HCT116 (cell line): ENCODE measurements at regions not wholly inside any gene's neighbourhood (a gene's known extent, or its start where the extent isn't known, plus 50 kb on each side); places are given as distances from the start of the nearest gene placed in this dataset.

ENCODE experiments used
- ATAC-seq: fragments of 200-7000 bp; cut with Tn5 transposase; 2 replicates; pipeline ENCODE4 v1.9.1; 2020; ENCODE audit warnings: mild to moderate bottlenecking, moderate library complexity
- BruUV-seq: library from RNA; stranded (reverse); fragments of 400-500 nt; replicated peaks from 2 replicates; lab custom pipeline; 2021; lab: Mats Ljungman, UMichigan
- CTCF ChIA-PET: fragments of 300-600 bp; sonication (Branson Sonifier 250); formaldehyde crosslinking; loops from one replicate; lab custom pipeline; 2021; ENCODE audit warnings: antibody characterized with exemption; lab: Charles Lee
- POLR2A ChIA-PET: fragments of 300-600, 350-600 bp; sonication (Branson Sonifier 250); formaldehyde crosslinking; loops from one replicate; lab custom pipeline; 2021; ENCODE audit warnings: antibody characterized with exemption; lab: Charles Lee
- RAD21 ChIA-PET, 2 experiments: fragments of 300-600 bp; sonication (Branson Sonifier 250); formaldehyde crosslinking; loops; one replicate each; lab custom pipeline; 2023; ENCODE audit warnings: low total read pairs in 2 of 2; ENCODE audit not compliant: uncharacterized antibody in 2 of 2, unreplicated experiment in 2 of 2, low non-redundant PET in 1 of 2; lab: Charles Lee
- DNase-seq: peaks from one replicate; pipeline ENCODE4 v3.0.0-alpha.2; 2010; ENCODE audit warnings: low read depth, low spot score
- H2AFZ ChIP-seq: fragments of 200-600 bp; shearing (Covaris generic), sonication (generic); 2 replicates; pipeline ENCODE4 v1.6.1; 2017; ENCODE audit warnings: low read depth, mixed run types, mixed read lengths, antibody characterized with exemption, low read length; ENCODE audit not compliant: poor library complexity, severe bottlenecking
- H3K27ac ChIP-seq: 2 replicates; pipeline ENCODE4 v1.5.1; 2012; ENCODE audit warnings: low read depth, low read length
- H3K27me3 ChIP-seq: fragments of 200-600 bp; sonication (generic); 2 replicates; pipeline ENCODE4 v1.6.1; 2016; ENCODE audit warnings: mixed run types, low read length, mixed read lengths; ENCODE audit not compliant: insufficient read depth
- H3K36me3 ChIP-seq, 2 experiments: fragments of 200-500 bp in 1 of 2; fragments of 200-600 bp in 1 of 2; sonication (Bioruptor generic) in 1 of 2; sonication (generic) in 1 of 2; 2 replicates each; pipeline versions ENCODE4 v1.5.1 to v1.6.1; 2014 to 2016; ENCODE audit warnings: low read length in 2 of 2, inconsistent platforms in 1 of 2, mixed read lengths in 1 of 2, mixed run types in 1 of 2; ENCODE audit not compliant: insufficient read depth in 2 of 2, control insufficient read depth in 1 of 2
- H3K4me1 ChIP-seq, 2 experiments: fragments of 200-600 bp in 1 of 2; sonication (generic) in 1 of 2; 2 replicates each; pipeline versions ENCODE4 v1.5.1 to v1.6.1; 2012 to 2017; ENCODE audit warnings: low read length in 2 of 2, inconsistent platforms in 1 of 2, mild to moderate bottlenecking in 1 of 2, mixed read lengths in 1 of 2, mixed run types in 1 of 2, moderate library complexity in 1 of 2; ENCODE audit not compliant: insufficient read depth in 2 of 2, control insufficient read depth in 1 of 2
- H3K4me2 ChIP-seq: fragments of 200-600 bp; sonication (generic); 2 replicates; pipeline ENCODE4 v1.6.1; 2017; ENCODE audit warnings: mixed run types, low read length, mixed read lengths
- H3K4me3 ChIP-seq, 2 experiments: fragments of 200-600 bp in 1 of 2; sonication (generic) in 1 of 2; replicated peaks in 1 of 2; 2 replicates each; pipeline ENCODE4 v1.5.1; 2011 to 2016; ENCODE audit warnings: low read length in 2 of 2, control low read depth in 1 of 2, low read depth in 1 of 2, mild to moderate bottlenecking in 1 of 2, mixed read lengths in 1 of 2, mixed run types in 1 of 2
- H3K79me2 ChIP-seq: fragments of 200-600 bp; sonication (generic); 2 replicates; pipeline ENCODE4 v1.6.1; 2017; ENCODE audit warnings: mild to moderate bottlenecking, mixed run types, low read length, moderate library complexity, mixed read lengths; ENCODE audit not compliant: insufficient read depth
- H3K9ac ChIP-seq: fragments of 200-600 bp; sonication (generic); 2 replicates; pipeline ENCODE4 v1.6.1; 2016; ENCODE audit warnings: low read length, mixed read lengths
- H3K9me2 ChIP-seq: fragments of 200-600 bp; sonication (generic), shearing (Covaris generic); 2 replicates; pipeline ENCODE4 v1.6.1; 2017; ENCODE audit warnings: mixed run types, mild to moderate bottlenecking, moderate library complexity; ENCODE audit not compliant: insufficient read depth
- H3K9me3 ChIP-seq, 2 experiments: fragments of 200-500 bp in 1 of 2; fragments of 200-600 bp in 1 of 2; sonication (Bioruptor generic) in 1 of 2; sonication (generic) in 1 of 2; 2 replicates each; pipeline ENCODE4 v1.6.1; 2014 to 2017; ENCODE audit warnings: low read length in 2 of 2, mixed read lengths in 2 of 2, inconsistent platforms in 1 of 2, low read depth in 1 of 2, mild to moderate bottlenecking in 1 of 2, mixed run types in 1 of 2, moderate library complexity in 1 of 2; ENCODE audit not compliant: control insufficient read depth in 1 of 2, insufficient read depth in 1 of 2
- H4K20me1 ChIP-seq: fragments of 200-600 bp; sonication (generic), shearing (Covaris generic); 2 replicates; pipeline ENCODE4 v1.6.1; 2017; ENCODE audit warnings: mixed run types, mild to moderate bottlenecking, moderate library complexity; ENCODE audit not compliant: insufficient read depth
- CBX3 ChIP-seq: IDR thresholded peaks from 2 replicates; pipeline ENCODE4 v1.6.1; 2012; ENCODE audit warnings: low read depth
- EZH2 ChIP-seq: fragments of 200-600 bp; sonication (generic); IDR thresholded peaks from 2 replicates; pipeline ENCODE4 v1.6.1; 2017; ENCODE audit warnings: antibody characterized with exemption, mixed run types
- MAX ChIP-seq: IDR thresholded peaks from 2 replicates; pipeline ENCODE4 v1.6.1; 2012
- REST ChIP-seq: IDR thresholded peaks from 2 replicates; pipeline ENCODE4 v1.6.1; 2012; ENCODE audit warnings: low read depth
- SP1 ChIP-seq: IDR thresholded peaks from 2 replicates; pipeline ENCODE4 v1.6.1; 2012; ENCODE audit warnings: low read depth
- SRF ChIP-seq: IDR thresholded peaks from 2 replicates; pipeline ENCODE4 v1.6.1; 2012; ENCODE audit warnings: low read depth
- ZBTB33 ChIP-seq: IDR thresholded peaks from 2 replicates; pipeline ENCODE4 v1.6.1; 2011; ENCODE audit warnings: mild to moderate bottlenecking, low read length, moderate library complexity; ENCODE audit not compliant: insufficient replicate concordance; ENCODE audit errors: extremely low read depth
- ZFX ChIP-seq: fragments of 450-650 bp; IDR thresholded peaks from 2 replicates; pipeline ENCODE4 v1.6.1; 2017
- intact Hi-C: fragments of 100-400 bp; cut with micrococcal nuclease; formaldehyde crosslinking; loops from 2 replicates; pipeline ENCODE4 v1.10.0; 2022

- TF ChIP-seq ZBTB33 (no peak), CBX3 (no peak)
These were observed 500.4 kb upstream of the SULF2 start (continued) for GRCh38 chr20:48285656-48286055.

GRCh38 chr20:48284837-48285236 is 499.6 kb upstream of the SULF2 start:
- Histone ChIP-seq H3K9me3 (no peaks in the 10 kb centered on the region), H3K9me2 (no peaks in the 10 kb centered on the region), H3K27ac (no peak overlapping the region), H3K36me3 (no peaks in the 10 kb centered on the region), H3K27me3 (no peaks in the 10 kb centered on the region), H3K4me2 (no peak overlapping the region), H3K9ac (no peak overlapping the region), H2AFZ (no peak overlapping the region), H3K79me2 (no peaks in the 10 kb centered on the region), H3K4me1 (peaks cover 4 to 5% of the 10 kb centered on the region in 2 experiments; a peak in 2 of 4 replicates), H3K4me3 (no peak overlapping the region), H4K20me1 (no peaks in the 10 kb centered on the region)
- DNase-seq (no peak), ATAC-seq (no peak)
- RAD21 ChIA-PET, result no interaction called here
- intact Hi-C loops, result no loop called here
- POLR2A ChIA-PET, result no interaction called here
- BruUV-seq, result no TSS peak
- no peak for TF ChIP-seq SRF
- TF ChIP-seq EZH2, result no peak
- no peak for TF ChIP-seq REST
- no peak for TF ChIP-seq SP1
- TF ChIP-seq MAX, result no peak
- no peak for TF ChIP-seq CBX3
- TF ChIP-seq ZFX, result no peak
- CTCF ChIA-PET, result no interaction called here
